NCI-H774 (cell line): ENCODE measurements at regions not wholly inside any gene's neighbourhood (a gene's known extent, or its start where the extent isn't known, plus 50 kb on each side); places are given as distances from the start of the nearest gene placed in this dataset.
A peak's percentile ranks its signal among the peaks of the same experiment; 100 is the strongest.
"Not testable (repeated sequence)": the region's sequence is repeated elsewhere in the genome, so short reads cannot be mapped to it uniquely, and the experiment has no call there.

Experiments used
- DNase-seq: peaks from one replicate; lab custom pipeline; 2025; lab: John Stamatoyannopoulos, UW

- not testable (repeated sequence) for DNase-seq
Measured at GRCh38 chr15:88965097-88965496, 51.9 kb upstream of the MFGE8 start.

- DNase-seq, result no peak
Measured at GRCh38 chr15:88970232-88970631, 57.1 kb upstream of the MFGE8 start.

GRCh38 chr15:88974392-88974791, 61.2 kb upstream of the MFGE8 start:
- no peak for DNase-seq

GRCh38 chr15:88975891-88976290, 62.7 kb upstream of the MFGE8 start:
- DNase-seq, result no peak

GRCh38 chr15:88976656-88977055, 63.5 kb upstream of the MFGE8 start:
- DNase-seq, result no peak

- DNase-seq, result no peak
Measured at GRCh38 chr15:88979674-88980073, 66.5 kb upstream of the MFGE8 start.

- DNase-seq, result no peak
Measured at GRCh38 chr15:88980498-88980897, 67.3 kb upstream of the MFGE8 start.

GRCh38 chr15:88981244-88982215, 68.4 kb upstream of the MFGE8 start:
- DNase-seq, result no peak

GRCh38 chr15:88982304-88982945, 69.2 kb upstream of the MFGE8 start:
- no peak for DNase-seq

GRCh38 chr15:88982946-88983342, 69.8 kb upstream of the MFGE8 start:
- DNase-seq, result no peak

GRCh38 chr15:88983861-88984429, 70.8 kb upstream of the MFGE8 start:
- no peak for DNase-seq

- DNase-seq, result no peak
Measured at GRCh38 chr15:88985547-88986393, 72.6 kb upstream of the MFGE8 start.

- DNase-seq, result no peak
Measured at GRCh38 chr15:88986949-88987590, 73.9 kb upstream of the MFGE8 start.

GRCh38 chr15:88987591-88987933, 74.4 kb upstream of the MFGE8 start:
- no peak for DNase-seq

GRCh38 chr15:88987934-88988671, 74.9 kb upstream of the MFGE8 start:
- DNase-seq, result no peak

GRCh38 chr15:88989578-88989977, 76.4 kb upstream of the MFGE8 start:
- DNase-seq, result no peak

GRCh38 chr15:88990185-88990679, 77.1 kb upstream of the MFGE8 start:
- DNase-seq, result peak; percentile 44

- DNase-seq, result no peak
Measured at GRCh38 chr15:88992216-88992615, 79.0 kb upstream of the MFGE8 start.

GRCh38 chr15:88992912-88993376, 79.8 kb upstream of the MFGE8 start:
- no peak for DNase-seq

- no peak for DNase-seq
Measured at GRCh38 chr15:88993662-88994061, 80.5 kb upstream of the MFGE8 start.

- DNase-seq, result no peak
Measured at GRCh38 chr15:88994286-88994685, 81.1 kb upstream of the MFGE8 start.
